ELR (cell line): ENCODE measurements at regions not wholly inside any gene's neighbourhood (a gene's known extent, or its start where the extent isn't known, plus 50 kb on each side); places are given as distances from the start of the nearest gene placed in this dataset.

Experiments
- DNase-seq: peaks from one replicate; pipeline ENCODE4 v3.0.0-alpha.2; 2015; ENCODE audit warnings: low read depth

DNA sequence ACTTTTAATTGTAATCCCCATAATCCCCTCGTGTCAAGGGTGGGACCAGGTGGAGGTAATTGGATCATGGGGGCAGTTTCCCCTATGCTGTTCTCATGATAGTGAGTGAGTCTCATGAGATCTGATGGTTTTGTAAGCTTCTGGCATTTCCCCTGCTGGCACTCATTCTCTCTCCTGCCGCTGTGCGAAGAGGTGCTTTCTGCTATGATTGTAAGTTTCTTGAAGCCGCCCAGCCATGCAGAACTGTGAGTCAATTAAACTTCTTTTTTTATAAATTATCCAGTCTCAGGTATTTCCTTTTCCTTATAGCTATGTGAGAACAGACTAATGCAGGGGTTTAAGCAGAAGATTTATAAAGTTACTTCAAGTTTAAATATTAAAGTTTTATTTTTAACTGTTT is 655.2 kb downstream of the EPHA4 start:
- DNase-seq = no peak

DNA sequence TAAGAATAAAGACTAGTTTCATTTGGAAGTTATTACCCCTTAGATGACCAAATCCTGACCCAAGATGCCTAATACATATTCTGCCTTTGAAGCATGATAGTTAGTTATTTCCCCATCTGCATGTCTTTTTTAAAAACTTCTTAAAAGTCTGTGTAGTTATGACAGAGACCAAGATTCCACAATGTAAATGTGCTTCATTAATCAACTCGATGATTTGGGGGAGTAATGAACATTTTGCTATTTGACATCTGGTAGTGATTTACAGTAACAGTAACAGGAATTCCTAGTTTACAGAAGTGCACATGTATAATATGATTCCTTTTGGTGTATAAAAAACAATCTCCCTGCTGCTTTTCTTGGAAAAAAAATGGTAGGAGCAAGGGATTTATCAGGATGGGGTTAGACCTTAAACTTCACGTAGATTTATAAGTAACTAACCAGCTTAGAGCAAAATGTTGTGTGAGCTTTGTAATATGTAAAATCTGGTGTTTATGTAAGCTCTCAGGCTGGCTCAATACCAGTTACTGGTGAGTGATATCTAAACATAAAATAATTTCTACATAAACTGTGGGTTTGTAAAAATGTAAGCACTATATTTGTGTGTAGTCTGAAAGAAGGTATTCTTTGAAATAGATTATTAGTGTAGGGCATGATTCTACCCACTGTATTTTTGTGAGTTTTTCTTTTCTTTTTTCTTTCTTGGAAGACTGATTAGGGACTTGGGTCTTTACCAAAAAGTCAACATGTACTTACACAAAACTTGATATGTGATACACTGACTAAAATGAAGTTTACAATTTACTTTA is 641.6 kb downstream of the EPHA4 start:
- DNase-seq = no peak

DNA sequence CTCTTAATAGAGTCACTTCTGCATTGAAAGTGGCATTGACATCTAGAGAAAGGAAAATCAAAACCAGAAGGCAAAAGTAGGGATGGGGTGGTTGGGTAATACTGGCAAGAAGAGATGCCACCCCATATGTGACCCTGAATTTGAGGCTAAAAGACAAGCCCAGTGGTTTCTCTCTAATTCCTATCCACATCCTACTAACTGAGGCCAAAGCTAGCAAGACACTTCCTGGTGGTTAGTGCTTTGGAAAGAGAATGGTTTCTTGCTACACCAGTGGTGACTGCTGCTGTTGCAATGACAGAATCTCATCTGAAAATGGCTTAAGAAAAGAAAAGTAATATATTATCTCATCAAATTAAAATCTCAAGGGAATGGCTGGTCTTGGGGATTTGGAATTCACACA is 640.6 kb downstream of the EPHA4 start:
- DNase-seq = no peak

DNA sequence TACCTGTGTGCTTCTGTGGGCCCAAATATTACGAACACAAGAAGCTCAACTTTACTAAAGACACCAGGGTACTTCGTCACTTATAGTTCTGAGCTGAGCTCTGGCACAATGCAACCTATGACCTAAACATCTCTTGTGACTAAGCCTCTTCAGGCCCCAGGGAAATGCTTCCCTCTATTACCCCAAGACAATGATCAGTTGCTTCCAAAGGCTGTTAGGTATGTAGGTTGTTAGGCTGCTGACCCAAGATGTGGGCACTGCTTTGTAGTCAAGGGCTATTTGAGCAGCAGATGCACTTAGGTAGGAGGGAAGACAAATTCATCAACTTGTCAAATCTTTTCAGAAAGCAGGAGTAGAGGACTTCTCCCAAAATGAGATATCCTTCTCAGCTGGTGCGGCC is 640.1 kb downstream of the EPHA4 start:
- no peak for DNase-seq

DNA sequence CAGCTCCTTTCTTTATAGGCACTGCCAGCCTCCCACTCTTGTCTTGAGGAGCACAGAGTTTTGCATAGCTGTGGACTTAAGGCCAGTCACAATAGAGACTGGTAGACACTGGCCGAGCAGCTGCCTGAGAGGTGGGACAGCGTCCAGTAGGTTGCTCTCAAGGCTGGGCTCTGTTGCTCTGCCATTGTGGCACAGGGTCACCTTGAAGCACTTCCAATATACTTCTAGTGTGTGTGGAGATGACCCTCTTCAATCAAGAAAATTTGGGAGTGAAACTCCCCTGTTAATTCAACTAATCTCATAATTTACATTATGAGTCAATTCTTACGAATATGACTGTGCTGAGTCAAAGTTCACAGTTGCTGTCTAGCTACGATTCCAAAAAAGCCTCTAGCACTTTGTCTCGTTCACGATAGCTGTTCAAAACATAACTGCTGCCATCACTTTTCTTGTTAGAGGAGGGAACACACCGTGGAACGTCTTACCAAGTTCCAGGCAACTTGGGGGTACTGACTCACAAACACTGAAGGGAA is 636.2 kb downstream of the EPHA4 start:
- DNase-seq = no peak

DNA sequence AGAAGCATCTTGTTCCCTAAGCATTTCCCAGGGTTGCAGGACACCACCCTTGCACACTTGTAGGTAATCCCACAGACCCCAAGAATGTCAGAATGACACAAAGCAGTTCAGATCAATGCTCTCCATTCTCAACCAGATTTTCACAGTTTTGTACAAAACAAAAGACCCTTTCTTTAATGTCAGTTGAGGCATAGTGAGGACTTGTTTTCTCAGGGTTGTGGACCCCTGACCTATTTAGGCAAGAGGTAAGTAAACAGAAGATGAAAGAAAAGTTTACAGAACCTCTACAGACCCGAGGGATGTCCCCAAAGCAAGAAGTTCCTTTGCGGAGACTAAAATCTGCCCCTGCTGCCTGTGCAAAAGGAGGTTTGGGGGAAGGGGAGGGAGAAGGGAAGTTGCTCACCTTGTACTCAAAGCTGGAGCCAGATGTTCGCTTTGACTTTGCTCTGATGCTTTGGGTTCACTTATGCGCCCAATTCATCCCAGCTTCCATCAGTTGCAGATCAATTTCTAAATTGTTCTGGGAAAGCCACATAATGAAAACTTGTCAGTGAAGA is 635.4 kb downstream of the EPHA4 start:
- DNase-seq = no peak

DNA sequence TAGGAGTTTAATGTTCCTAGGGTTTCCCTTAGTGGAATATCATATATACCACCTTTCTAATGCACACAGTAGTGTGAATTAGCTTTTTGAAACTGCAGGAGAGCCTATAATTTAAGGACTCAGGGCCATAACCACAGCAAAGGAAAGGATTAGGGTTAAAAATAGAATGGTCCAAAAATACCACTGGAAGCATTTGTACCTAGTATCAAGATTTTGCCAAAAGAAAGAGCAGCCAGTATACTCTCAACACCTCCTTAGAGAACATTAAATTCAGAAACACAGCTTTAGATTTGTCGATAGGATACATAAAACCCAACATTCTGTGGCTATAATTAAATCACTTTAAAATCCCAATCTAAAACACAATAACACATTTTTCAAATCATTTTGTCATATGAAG is 634.9 kb downstream of the EPHA4 start:
- no peak for DNase-seq

DNA sequence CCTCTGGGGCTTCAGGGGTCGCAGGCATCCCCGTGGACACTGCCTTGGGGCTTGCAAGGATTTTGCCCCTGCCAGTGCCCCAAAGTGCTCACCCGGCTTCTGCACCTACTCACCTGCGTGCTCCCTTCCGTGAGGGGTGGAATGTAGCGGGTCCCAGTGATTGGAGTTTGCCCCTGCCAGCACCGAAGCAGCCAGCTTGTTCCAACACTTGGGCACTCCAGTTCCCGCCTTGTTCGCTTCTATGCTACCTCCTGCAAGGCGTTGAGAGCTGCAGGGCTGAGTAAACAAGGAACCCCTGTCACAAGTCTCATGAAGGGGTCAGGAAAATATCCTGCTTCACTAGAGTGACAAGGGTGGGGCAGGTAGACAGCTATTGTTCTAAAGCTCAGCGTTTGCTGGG is 631.5 kb downstream of the EPHA4 start:
- DNase-seq = no peak

DNA sequence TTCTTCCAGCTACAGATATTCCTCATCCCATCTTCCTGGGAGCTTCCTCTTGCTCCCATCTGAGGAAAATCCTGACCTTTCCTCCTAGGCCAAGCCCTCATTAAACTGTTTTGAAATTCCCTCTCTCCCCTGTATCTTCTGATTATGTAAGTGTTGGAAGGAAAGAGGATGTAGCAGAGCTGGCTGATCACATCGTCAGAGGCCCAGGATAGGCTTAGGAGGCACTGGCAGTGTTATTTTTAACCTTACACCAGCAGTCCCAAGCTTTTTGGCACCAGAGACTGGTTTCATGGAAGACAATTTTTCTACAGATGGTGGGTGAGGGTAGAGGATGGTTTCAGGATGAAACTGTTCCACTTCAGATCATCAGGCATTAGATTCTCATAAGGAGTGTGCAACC is 630.4 kb downstream of the EPHA4 start:
- no peak for DNase-seq

DNA sequence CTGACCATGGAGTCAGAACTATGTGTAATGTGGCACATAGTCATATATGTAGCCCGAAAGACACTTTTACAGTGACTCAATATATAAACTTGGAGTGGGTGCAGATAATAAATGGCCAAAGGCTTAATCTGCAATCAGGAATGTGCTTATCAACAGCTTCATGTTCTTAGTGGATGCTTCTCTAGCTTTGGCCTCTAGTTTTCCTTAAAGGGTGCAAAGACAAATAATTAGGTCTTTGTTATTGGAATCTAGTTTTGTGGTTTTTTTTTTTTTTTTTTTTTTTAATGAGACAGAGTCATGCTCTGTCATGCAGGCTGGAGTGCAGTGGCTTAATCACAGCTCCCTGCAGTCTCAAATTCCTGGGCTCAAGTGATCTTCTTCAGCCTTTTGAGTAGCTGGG is 625.6 kb downstream of the EPHA4 start:
- DNase-seq = peak; percentile 4

DNA sequence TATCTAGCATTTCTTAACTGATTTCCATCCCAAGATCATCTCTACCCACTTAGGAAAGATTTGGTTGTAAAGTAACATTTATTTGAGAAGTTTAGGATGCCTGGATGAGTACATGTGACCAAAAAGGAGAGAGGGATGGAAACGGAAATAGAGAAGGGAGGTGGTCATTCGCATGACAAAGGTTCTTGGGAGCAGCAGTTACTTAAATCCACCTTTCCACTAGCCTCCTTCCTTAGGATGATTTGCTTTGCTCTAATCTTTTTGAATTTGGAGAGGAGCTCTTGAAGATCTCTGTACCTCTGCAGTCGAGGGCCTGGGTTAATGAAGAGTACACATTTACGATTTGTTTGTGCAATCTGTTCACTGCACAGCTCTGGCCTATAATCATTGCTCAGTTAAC is 623.5 kb downstream of the EPHA4 start:
- DNase-seq = no peak

DNA sequence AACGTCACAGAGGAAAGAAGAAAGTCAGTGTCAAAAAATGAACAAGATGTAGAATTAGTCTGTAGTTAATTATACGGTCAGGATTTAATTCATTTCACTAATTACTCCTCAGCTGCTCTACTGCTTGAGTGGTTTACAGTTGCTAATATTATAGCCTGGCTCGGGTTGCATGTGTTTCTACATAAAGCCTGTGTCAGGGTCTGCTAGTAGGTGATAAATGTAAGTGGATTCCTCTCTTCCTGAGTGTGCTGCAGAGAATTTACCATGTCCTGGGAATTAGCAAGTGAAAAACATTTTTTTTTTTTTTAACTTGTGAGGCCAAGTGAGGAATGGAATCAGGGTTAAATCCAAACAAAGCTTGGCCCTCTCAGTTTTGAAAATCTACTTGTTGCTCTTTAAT is 622.6 kb downstream of the EPHA4 start:
- DNase-seq = no peak

DNA sequence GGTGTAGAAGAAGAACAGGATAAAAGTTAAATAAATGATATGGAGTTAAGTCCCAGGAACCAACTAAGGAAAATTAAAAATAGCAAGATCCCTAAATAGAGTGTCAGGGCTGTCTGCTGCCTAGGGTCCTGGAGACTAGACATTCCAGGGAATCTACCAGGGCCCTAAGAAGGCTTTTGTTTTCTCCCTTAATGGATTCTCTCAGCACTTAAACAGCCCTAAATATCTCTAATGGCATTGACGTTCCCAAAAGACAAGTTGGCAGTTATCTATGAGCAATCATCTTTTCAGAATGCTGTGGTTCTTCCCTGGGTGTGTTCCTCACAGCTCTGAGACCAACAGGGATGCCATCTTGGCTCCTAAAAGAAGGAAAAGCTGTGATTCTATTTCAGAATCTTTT is 616.3 kb downstream of the EPHA4 start:
- no peak for DNase-seq

DNA sequence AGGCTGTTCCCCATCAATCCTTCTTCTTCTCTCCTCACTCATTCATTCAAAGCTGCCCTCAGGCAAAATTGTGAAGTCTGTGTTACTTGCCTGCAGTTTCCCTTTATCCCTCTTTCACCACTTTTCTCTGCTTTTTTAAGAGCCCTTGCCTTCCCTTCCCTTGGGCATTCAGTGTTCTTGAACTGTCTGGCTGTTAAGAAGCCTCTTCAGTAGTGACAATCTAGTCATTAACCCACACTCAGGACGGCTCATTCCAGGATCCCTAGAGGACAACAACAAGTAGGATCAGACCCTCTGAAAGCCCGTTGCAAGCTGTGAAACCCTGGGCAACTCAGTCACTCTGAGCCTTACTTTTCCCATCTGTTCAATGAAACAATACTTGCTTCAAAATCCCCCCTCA is 615.7 kb downstream of the EPHA4 start:
- DNase-seq = no peak

DNA sequence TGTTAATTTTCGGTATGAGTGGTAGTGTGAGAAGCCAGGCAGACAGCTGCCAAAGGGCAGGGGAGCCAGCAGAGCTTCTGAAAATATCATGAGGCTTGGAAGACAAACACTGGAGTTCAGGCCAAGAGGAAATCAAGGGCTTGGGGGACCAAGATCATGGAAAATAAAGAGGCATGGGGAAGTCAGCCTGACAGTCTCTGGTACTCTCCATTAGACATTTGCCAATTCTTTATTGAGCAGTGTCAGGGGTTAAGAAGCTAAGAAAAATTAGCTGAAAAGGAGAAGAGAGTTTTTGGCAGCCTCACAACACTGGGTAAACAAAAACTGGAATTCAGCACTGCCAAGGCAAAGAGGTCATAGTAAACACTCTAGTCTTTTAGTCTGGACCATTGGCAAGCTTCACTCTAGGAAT is 612.7 kb downstream of the EPHA4 start:
- DNase-seq = no peak

DNA sequence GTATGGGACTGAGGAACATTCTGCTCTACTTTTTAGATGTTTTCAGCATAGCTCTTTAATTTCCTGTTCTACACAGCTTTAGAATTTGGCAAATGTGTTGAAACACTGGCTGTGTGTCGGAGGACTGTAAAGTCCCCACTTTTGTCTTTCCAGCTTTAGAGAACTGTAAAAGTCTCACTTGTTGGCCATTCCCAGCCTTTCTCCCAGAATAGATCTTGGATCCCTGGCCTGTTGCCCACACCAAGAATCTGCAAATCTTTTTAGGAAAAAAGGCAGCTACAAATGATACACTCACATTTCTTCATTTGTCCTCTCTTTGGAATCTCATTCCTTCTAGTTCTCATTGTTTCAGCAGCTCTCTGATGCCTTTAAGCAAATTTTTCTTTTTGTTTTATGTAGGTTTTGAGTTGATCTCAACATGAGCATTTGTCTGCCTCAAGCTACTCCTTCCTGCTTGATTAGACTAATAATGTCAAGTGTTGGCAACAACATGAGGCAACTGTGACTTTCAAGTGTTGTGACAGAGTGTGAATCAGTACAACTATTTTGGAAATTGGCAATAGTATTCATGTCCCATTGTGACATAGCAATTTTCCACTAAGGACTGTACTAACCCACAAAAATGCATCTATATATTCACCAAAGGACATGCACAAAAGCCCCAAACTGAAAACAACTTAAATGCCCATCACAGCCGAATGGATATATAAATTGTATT is 610.8 kb downstream of the EPHA4 start:
- DNase-seq = no peak

DNA sequence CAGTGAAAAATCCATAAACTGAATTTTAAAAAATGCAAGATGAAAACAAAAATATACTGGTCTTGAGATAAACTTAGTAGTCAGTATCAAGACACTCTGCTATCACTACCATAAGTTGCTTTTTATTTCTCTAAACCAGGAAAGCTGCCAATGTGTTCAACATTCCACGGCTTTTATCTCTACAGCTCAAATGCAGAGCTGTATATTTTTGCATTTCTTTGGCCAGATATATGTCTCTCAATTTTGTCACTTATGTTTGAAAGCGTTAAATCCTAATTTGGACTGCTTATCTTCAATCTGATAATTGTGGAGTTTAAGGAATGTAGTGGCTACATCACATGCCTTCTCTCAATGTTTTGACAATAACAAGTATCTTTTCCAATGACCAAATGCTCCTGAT is 609.5 kb downstream of the EPHA4 start:
- no peak for DNase-seq

DNA sequence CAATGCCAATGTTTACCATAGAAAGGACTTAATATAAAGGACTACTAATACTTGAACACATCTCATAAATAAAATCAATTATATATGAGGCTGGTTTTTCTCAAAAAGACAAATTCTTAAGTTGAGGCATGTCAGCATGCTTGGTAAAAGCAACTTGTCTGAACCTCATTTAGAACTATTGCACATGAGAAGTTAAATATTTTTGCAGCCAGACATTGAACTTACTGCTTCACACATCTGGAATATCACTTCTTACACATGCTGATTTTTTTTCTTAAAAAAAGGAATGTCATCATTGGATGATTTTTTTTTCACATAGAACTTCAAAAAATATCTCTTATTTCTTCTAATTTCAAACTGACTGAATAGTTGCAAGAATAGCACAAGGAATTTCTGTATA is 609.0 kb downstream of the EPHA4 start:
- no peak for DNase-seq

DNA sequence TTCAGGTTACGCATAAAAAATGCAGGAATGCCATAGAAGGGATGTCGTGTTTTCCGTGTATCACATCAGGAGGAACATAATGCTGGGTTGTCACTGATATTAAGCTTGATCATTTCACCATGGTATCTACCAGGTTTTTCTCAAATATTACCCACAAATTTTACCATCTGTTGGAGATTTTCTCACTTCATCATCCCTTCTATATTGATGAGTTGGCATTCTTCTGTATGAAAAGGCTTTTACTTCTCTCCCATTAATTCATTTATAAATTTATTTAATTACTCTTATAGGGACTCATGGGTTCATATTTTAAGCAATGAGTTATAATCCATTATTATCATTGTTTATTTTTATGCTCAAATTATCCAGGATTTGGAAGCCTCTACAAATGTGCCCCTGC is 608.2 kb downstream of the EPHA4 start:
- DNase-seq = no peak

DNA sequence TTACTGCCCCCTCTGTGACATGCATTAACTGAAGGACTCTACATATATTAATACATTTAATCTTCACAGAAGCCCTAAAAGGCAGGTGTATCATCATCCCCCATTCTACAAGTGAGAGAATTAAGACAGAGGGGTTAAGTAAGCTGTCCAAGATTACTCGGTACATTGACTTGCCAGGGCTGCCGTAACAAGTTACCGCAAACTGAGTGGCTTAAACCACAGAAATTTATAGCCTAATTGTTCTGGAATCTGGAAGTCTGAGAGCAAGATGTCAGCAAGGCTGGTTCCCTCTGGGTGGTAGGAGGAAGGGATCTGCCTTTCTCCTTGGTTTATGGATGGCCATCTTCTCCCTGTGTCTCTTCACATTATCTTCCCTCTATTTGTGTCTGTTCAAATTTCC is 605.5 kb downstream of the EPHA4 start:
- DNase-seq = peak; percentile 70

DNA sequence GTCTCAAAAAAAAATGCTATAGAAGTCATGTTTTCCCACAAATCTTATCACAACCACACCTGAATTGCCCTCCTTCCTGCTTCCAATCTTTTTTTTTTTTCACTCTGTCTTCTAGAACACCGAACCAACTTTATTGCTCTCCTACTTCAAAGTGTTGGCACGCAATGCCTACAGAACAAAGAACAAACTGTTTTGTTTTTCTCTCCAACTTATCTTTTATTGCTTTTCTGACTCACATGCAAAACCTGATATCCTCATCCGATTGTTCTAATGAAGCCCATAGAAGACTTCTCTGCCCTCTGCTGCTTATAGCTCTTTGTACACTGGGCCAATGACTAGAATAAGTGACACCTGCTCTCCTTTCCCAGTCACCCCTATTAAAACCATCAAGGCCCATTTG is 602.8 kb downstream of the EPHA4 start:
- DNase-seq = no peak

DNA sequence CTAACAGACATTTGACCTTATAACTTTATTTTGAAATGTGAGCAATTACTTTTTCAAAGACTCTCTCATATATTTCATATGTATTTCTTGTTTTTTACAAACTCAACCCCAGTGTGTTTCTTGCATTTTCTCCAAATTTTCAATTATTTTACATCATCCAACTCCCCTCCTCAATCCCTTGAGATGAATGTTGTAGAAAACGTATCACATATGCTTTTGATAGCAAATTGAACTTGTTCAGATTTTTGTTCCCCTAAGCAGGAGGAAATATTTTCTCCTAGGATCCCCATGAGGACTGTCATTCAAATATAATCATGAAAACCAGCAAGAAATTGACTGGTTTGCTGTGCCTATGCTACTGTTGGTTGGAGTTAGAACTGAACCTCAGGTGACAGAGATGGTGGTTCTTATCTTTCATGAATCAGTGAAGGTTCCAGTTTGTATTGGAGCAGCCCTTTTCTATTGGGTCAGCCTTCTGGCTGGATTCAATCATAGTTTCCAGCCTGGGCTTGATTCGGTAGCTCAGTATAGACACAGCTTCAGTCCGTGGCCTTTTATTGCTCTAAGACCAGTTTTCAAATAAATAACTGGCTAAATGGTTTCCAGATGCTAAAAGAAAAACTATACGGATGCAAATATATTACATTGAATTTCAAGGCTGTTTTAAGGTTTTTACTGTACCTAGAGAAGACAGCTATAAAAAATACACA is 591.0 kb downstream of the EPHA4 start:
- no peak for DNase-seq

DNA sequence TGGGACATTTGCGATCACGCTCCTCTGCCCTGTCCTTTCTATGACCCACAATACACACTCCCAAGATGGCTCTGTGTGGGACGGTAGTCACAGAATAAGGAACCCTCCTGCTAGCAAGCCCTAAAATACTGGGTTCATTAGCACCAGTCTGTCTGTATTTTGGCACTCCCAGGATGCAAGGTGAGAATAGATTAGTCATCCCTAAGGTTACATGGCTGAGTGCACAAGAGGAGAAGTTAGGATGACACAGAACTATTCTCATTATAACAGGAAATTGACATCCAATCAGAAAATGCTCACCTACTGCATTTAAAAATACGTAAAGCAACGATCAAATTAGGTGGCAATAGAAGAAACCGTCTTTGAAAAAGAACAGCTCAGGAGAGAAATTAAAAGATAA is 590.2 kb downstream of the EPHA4 start:
- DNase-seq = no peak
